Astrocyte (in vitro differentiated cells and primary cell): ENCODE measurements at regions not wholly inside any gene's neighbourhood (a gene's known extent, or its start where the extent isn't known, plus 50 kb on each side); places are given as distances from the start of the nearest gene placed in this dataset.

Experiments used
- DNase-seq: peaks from one replicate; pipeline ENCODE4 v3.0.0-alpha.2; 2010; ENCODE audit warnings: low read depth
- FAIRE-seq: peaks from 2 replicates; lab custom pipeline; 2011; peaks lifted over from hg19 to GRCh38; lab: Jason Lieb, UNC
- H2AFZ ChIP-seq: 2 replicates; pipeline ENCODE4 v1.6.0; 2012; ENCODE audit warnings: low read depth, low read length, inconsistent platforms
- H3K27ac ChIP-seq: 2 replicates; pipeline ENCODE4 v1.5.1; 2011; ENCODE audit warnings: low read depth, low read length, inconsistent platforms
- H3K27me3 ChIP-seq: 2 replicates; pipeline ENCODE4 v1.6.0; 2011; ENCODE audit warnings: low read length, inconsistent platforms; ENCODE audit not compliant: insufficient read depth
- H3K36me3 ChIP-seq: 2 replicates; pipeline ENCODE4 v1.5.1; 2011; ENCODE audit warnings: low read length, inconsistent platforms; ENCODE audit not compliant: insufficient read depth
- H3K4me1 ChIP-seq: 2 replicates; pipeline ENCODE4 v1.5.1; 2011; ENCODE audit warnings: low read length, inconsistent platforms; ENCODE audit not compliant: insufficient read depth
- H3K4me2 ChIP-seq: 2 replicates; pipeline ENCODE4 v1.6.0; 2012; ENCODE audit warnings: low read length, inconsistent platforms
- H3K4me3 ChIP-seq: 2 replicates; pipeline ENCODE4 v1.5.1; 2011; ENCODE audit warnings: low read depth, mild to moderate bottlenecking, low read length, inconsistent platforms; ENCODE audit not compliant: insufficient read depth
- H3K79me2 ChIP-seq: 2 replicates; pipeline ENCODE4 v1.6.0; 2012; ENCODE audit warnings: mild to moderate bottlenecking, low read length, inconsistent platforms; ENCODE audit not compliant: insufficient read depth
- H3K9ac ChIP-seq: 2 replicates; pipeline ENCODE4 v1.6.0; 2012; ENCODE audit warnings: mild to moderate bottlenecking, low read length, inconsistent platforms
- H3K9me3 ChIP-seq: 2 replicates; pipeline ENCODE4 v1.5.1; 2012; ENCODE audit warnings: low read depth, mild to moderate bottlenecking, low read length, inconsistent platforms; ENCODE audit not compliant: insufficient read depth
- H4K20me1 ChIP-seq: 2 replicates; pipeline ENCODE4 v1.6.0; 2012; ENCODE audit warnings: low read length, inconsistent platforms; ENCODE audit not compliant: insufficient read depth
- H3K27ac Mint-ChIP-seq: one replicate; pipeline ENCODE4 v1.8.0; 2021; ENCODE audit warnings: mild to moderate bottlenecking, mixed read lengths; ENCODE audit not compliant: unreplicated experiment
- H3K27me3 Mint-ChIP-seq: one replicate; pipeline ENCODE4 v1.8.0; 2021; ENCODE audit warnings: low read depth, mixed read lengths; ENCODE audit not compliant: unreplicated experiment
- H3K36me3 Mint-ChIP-seq: one replicate; pipeline ENCODE4 v1.8.0; 2021; ENCODE audit warnings: low read depth, mixed read lengths; ENCODE audit not compliant: unreplicated experiment
- H3K4me1 Mint-ChIP-seq: one replicate; pipeline ENCODE4 v1.8.0; 2021; ENCODE audit warnings: low read depth, mixed read lengths; ENCODE audit not compliant: unreplicated experiment
- H3K4me3 Mint-ChIP-seq: one replicate; pipeline ENCODE4 v1.8.0; 2021; ENCODE audit warnings: mild to moderate bottlenecking, moderate library complexity, mixed read lengths; ENCODE audit not compliant: unreplicated experiment
- H3K9me3 Mint-ChIP-seq: one replicate; pipeline ENCODE4 v1.8.0; 2021; ENCODE audit warnings: mild to moderate bottlenecking, mixed read lengths; ENCODE audit not compliant: unreplicated experiment
- EZH2 ChIP-seq: IDR thresholded peaks from 2 replicates; pipeline ENCODE4 v1.6.1; 2012; ENCODE audit warnings: mild to moderate bottlenecking, low read length, inconsistent platforms; ENCODE audit not compliant: insufficient read depth
- TF ChIP-seq, protein P1 (sequence below): IDR thresholded peaks from 2 replicates; pipeline ENCODE4 v1.5.1; 2011; ENCODE audit warnings: low read depth, mild to moderate bottlenecking, inconsistent platforms, low read length, moderate library complexity; ENCODE audit not compliant: insufficient read depth

DNA sequence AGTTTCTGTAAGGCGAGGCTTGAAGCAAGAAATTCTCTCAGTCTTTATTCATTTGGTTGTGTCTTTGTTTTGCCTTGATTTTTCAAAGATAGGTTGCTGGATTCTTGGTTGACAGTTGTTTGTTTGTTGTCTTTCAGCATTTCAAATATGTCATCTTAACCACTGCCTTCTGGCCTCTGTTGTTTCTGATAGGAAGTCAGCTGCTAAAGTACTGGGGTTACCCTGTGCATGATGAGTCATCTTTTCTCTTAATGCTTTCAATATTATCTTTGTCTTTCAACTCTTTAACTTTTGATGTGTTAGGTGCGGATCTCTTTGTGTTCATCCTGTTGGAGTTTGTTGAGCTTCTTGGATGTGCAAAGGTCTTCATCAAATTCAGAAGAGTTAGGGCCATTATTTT is 1571.3 kb downstream of the MAT2B start:
- no peaks in the 10 kb centered on the region for H3K9me3 ChIP-seq
- no peaks in the 10 kb centered on the region for H4K20me1 ChIP-seq
- Mint-ChIP-seq H3K36me3 (no peaks in the 10 kb centered on the region), H3K27ac (no peak overlapping the region), H3K4me3 (no peak overlapping the region), H3K27me3 (no peaks in the 10 kb centered on the region), H3K9me3 (no peaks in the 10 kb centered on the region), H3K4me1 (no peaks in the 10 kb centered on the region)
- DNase-seq (no peak), FAIRE-seq (no peak)
- TF ChIP-seq, protein P1, sequence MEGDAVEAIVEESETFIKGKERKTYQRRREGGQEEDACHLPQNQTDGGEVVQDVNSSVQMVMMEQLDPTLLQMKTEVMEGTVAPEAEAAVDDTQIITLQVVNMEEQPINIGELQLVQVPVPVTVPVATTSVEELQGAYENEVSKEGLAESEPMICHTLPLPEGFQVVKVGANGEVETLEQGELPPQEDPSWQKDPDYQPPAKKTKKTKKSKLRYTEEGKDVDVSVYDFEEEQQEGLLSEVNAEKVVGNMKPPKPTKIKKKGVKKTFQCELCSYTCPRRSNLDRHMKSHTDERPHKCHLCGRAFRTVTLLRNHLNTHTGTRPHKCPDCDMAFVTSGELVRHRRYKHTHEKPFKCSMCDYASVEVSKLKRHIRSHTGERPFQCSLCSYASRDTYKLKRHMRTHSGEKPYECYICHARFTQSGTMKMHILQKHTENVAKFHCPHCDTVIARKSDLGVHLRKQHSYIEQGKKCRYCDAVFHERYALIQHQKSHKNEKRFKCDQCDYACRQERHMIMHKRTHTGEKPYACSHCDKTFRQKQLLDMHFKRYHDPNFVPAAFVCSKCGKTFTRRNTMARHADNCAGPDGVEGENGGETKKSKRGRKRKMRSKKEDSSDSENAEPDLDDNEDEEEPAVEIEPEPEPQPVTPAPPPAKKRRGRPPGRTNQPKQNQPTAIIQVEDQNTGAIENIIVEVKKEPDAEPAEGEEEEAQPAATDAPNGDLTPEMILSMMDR = no peak
- no peak for TF ChIP-seq EZH2
- no peak overlapping the region for H3K4me3 ChIP-seq
- H3K4me1 ChIP-seq = no peaks in the 10 kb centered on the region
- no peak overlapping the region for H2AFZ ChIP-seq
- no peaks in the 10 kb centered on the region for H3K27me3 ChIP-seq
- no peak overlapping the region for H3K4me2 ChIP-seq
- no peak overlapping the region for H3K27ac ChIP-seq
- H3K9ac ChIP-seq = no peak overlapping the region
- no peaks in the 10 kb centered on the region for H3K79me2 ChIP-seq
- H3K36me3 ChIP-seq = no peaks in the 10 kb centered on the region

DNA sequence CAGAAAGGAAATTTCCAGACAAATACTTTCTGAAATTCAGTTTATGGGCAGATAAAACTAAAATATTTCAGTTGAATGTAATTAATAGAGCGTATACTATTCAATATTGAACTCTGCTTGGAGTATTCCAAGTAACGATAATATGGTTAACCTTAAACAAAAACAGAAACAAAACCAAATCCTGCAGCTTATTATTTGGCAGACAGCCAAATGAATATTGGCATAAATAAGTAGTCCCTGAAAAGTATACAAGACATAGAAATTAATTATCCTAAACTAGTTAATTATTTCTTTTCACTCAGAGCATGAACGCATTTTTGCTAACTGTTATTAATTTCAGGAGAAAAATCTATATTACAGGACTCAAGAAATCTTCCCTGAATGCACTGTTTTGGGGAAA is 1574.0 kb downstream of the MAT2B start:
- Histone ChIP-seq H3K4me2 (no peak overlapping the region), H2AFZ (no peak overlapping the region), H3K27ac (no peak overlapping the region), H4K20me1 (no peaks in the 10 kb centered on the region), H3K9me3 (no peaks in the 10 kb centered on the region), H3K27me3 (no peaks in the 10 kb centered on the region), H3K79me2 (no peaks in the 10 kb centered on the region), H3K4me1 (no peaks in the 10 kb centered on the region), H3K9ac (no peak overlapping the region), H3K36me3 (no peaks in the 10 kb centered on the region), H3K4me3 (no peak overlapping the region)
- H3K9me3 Mint-ChIP-seq = no peaks in the 10 kb centered on the region
- FAIRE-seq (no peak), DNase-seq (no peak)
- H3K4me3 Mint-ChIP-seq = no peak overlapping the region
- H3K4me1 Mint-ChIP-seq = no peaks in the 10 kb centered on the region
- H3K27ac Mint-ChIP-seq = no peak overlapping the region
- TF ChIP-seq, protein P1 = no peak
- TF ChIP-seq EZH2 = no peak
- H3K27me3 Mint-ChIP-seq = no peaks in the 10 kb centered on the region
- no peaks in the 10 kb centered on the region for H3K36me3 Mint-ChIP-seq

DNA sequence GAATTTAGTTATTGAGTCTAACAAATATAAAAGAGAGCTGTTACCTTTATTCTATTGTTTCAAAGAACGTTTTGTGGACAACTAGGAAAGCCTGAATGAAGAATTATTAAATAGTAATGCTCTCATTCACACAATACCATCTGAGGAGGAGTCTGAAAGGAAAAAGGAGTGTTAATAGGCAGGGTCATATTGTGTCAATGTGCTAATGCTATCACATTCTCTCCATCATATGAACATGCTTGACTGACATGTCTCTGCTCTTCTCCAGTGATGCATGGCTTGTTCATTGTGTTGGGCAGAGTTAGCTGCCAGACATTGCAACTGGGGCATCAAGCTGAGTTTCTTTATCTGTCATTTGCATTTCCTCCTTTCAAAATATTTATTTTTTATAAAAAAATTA is 1578.0 kb downstream of the MAT2B start:
- Mint-ChIP-seq H3K9me3 (no peaks in the 10 kb centered on the region), H3K27ac (no peak overlapping the region), H3K36me3 (no peaks in the 10 kb centered on the region), H3K4me3 (no peak overlapping the region), H3K4me1 (no peaks in the 10 kb centered on the region), H3K27me3 (no peaks in the 10 kb centered on the region)
- no peak overlapping the region for H3K4me3 ChIP-seq
- FAIRE-seq (no peak), DNase-seq (no peak)
- H4K20me1 ChIP-seq = no peaks in the 10 kb centered on the region
- H3K9me3 ChIP-seq = no peaks in the 10 kb centered on the region
- H3K4me1 ChIP-seq = no peaks in the 10 kb centered on the region
- no peaks in the 10 kb centered on the region for H3K36me3 ChIP-seq
- no peaks in the 10 kb centered on the region for H3K79me2 ChIP-seq
- H3K9ac ChIP-seq = no peak overlapping the region
- H3K27ac ChIP-seq = no peak overlapping the region
- no peak overlapping the region for H3K4me2 ChIP-seq
- no peak overlapping the region for H2AFZ ChIP-seq
- no peaks in the 10 kb centered on the region for H3K27me3 ChIP-seq
- TF ChIP-seq EZH2 = no peak
- TF ChIP-seq, protein P1 = no peak
